ENCODE measurements at regions not wholly inside any gene's neighbourhood (a gene's known extent, or its start where the extent isn't known, plus 50 kb on each side); places are given as distances from the start of the nearest gene placed in this dataset.

- no peak overlapping the region for H2BK120ac ChIP-seq (ENCODE audit: low read depth, low read length)
- ATAC-seq (ENCODE audit: low read depth) (no peak), DNase-seq (no peak)
- no peak overlapping the region for H4K91ac ChIP-seq (ENCODE audit: insufficient read depth, low read depth, low read length)
- no peak overlapping the region for H2BK20ac ChIP-seq (ENCODE audit: low read depth, low read length)
- no peak overlapping the region for H2AK9ac ChIP-seq (replicated peaks; ENCODE audit: low read depth, low read length, poor library complexity)
- H3K9me3 ChIP-seq (ENCODE audit: control insufficient read depth, insufficient read depth, low read length): no peaks in the 10 kb centered on the region
- no peak overlapping the region for H2BK15ac ChIP-seq (ENCODE audit: low read depth, low read length)
- no peak overlapping the region for H2AFZ ChIP-seq (replicated peaks; ENCODE audit: low read length, poor library complexity)
- TF ChIP-seq RFX5 (IDR thresholded peaks at IDR 0.05; ENCODE audit: low read depth, low read length): no peak
- TF ChIP-seq RAD21 (IDR thresholded peaks at IDR 0.05; ENCODE audit: low read length): no peak
- TF ChIP-seq NFE2L2 (IDR thresholded peaks at IDR 0.05; ENCODE audit: low read depth, low read length): no peak
- H3K4me1 ChIP-seq (ENCODE audit: control insufficient read depth, insufficient read depth, low read length): peaks cover 7% of the 10 kb centered on the region; the same call in 1 of the 2 replicates
- H3K23ac ChIP-seq (ENCODE audit: low read depth, low read length): no peak overlapping the region
- peaks cover 4% of the 10 kb centered on the region; the same call in 1 of the 2 replicates for H3K9me1 ChIP-seq (ENCODE audit: insufficient read depth, low read length)
- no peaks in the 10 kb centered on the region for H4K20me1 ChIP-seq (ENCODE audit: insufficient read depth, low read length)
- no peak overlapping the region for H3K4ac ChIP-seq (ENCODE audit: low read depth, low read length)
- H3K4me3 ChIP-seq (ENCODE audit: insufficient read depth, low read depth, low read length): no peak overlapping the region
- no peak overlapping the region for H4K5ac ChIP-seq (ENCODE audit: low read depth, low read length)
- H4K8ac ChIP-seq (ENCODE audit: low read depth in 2 of 2, low read length in 2 of 2): no peak overlapping the region
- no peaks in the 10 kb centered on the region for H3K79me1 ChIP-seq (ENCODE audit: low read depth in 1 of 2, low read length in 2 of 2)
- CTCF ChIA-PET: no interaction called here
- BruUV-seq (replicated peaks): no TSS peak
- H3K18ac ChIP-seq (ENCODE audit: low read depth, low read length): no peak overlapping the region
- in situ Hi-C loops (cut with MboI; ENCODE audit: low sequenced_read_pairs): no loop called here
- H3K27me3 ChIP-seq (ENCODE audit: control insufficient read depth, insufficient read depth, low read length): peaks cover 39% of the 10 kb centered on the region
- no CpG with 5 or more reads among the region's 2 CpGs for WGBS, 2 experiments (ENCODE audit: extremely low coverage in 2 of 2, insufficient read length in 1 of 2)
- no peak overlapping the region for H3K14ac ChIP-seq (replicated peaks; ENCODE audit: low read depth, low read length)
- H2AK5ac ChIP-seq (ENCODE audit: low read depth, low read length): no peak overlapping the region
- POLR2A ChIA-PET (ENCODE audit: unreplicated experiment): no interaction called here
- no peak overlapping the region for H2BK5ac ChIP-seq (ENCODE audit: low read depth, low read length, poor library complexity, severe bottlenecking)
- H3K9ac ChIP-seq (ENCODE audit: low read depth, low read length): no peak overlapping the region
- no peaks in the 10 kb centered on the region for H3K36me3 ChIP-seq (ENCODE audit: control insufficient read depth, insufficient read depth, low read length)
- dilution Hi-C loops (cut with HindIII; ENCODE audit: low sequenced_read_pairs, unreplicated experiment): no loop called here
- H3K4me2 ChIP-seq (ENCODE audit: low read depth, low read length): no peak overlapping the region
- H3K56ac ChIP-seq (ENCODE audit: extremely low read depth, insufficient read depth, low read length): no peak overlapping the region
- intact Hi-C loops (cut with micrococcal nuclease): no loop called here
- no peak overlapping the region for H3K27ac ChIP-seq (ENCODE audit: insufficient read depth, low read length)
Measured at GRCh38 chrX:68892134-68892533, 63.3 kb downstream of the EFNB1 start.

Data from IMR-90 (cell line).